Keratinocyte (primary cell): ENCODE measurements at regions not wholly inside any gene's neighbourhood (a gene's known extent, or its start where the extent isn't known, plus 50 kb on each side); places are given as distances from the start of the nearest gene placed in this dataset.

Source experiments
- DNase-seq: peaks from one replicate; pipeline ENCODE4 v3.0.0-alpha.2; 2011; ENCODE audit warnings: low read depth, missing footprints, low spot score
- FAIRE-seq: peaks from 2 replicates; lab custom pipeline; 2011; peaks lifted over from hg19 to GRCh38; lab: Jason Lieb, UNC
- H2AFZ ChIP-seq: 2 replicates; pipeline ENCODE4 v1.6.0; 2012; ENCODE audit warnings: low read length, control low read depth, inconsistent platforms; ENCODE audit not compliant: control insufficient read depth
- H3K27ac ChIP-seq: 2 replicates; pipeline ENCODE4 v1.5.1; 2011; ENCODE audit warnings: low read length; ENCODE audit not compliant: control insufficient read depth, insufficient read depth
- H3K27me3 ChIP-seq: 3 replicates; pipeline ENCODE4 v1.6.0; 2011; ENCODE audit warnings: low read length; ENCODE audit not compliant: control insufficient read depth, insufficient read depth; ENCODE audit errors: extremely low read depth
- H3K36me3 ChIP-seq, 2 experiments: 2 replicates in 1 of 2; 3 replicates in 1 of 2; pipeline ENCODE4 v1.5.1; 2011; ENCODE audit warnings: low read length in 2 of 2, mild to moderate bottlenecking in 1 of 2; ENCODE audit not compliant: control insufficient read depth in 2 of 2, insufficient read depth in 2 of 2; ENCODE audit errors: extremely low read depth in 1 of 2
- H3K4me1 ChIP-seq: 3 replicates; pipeline ENCODE4 v1.5.1; 2011; ENCODE audit warnings: low read length; ENCODE audit not compliant: control insufficient read depth, insufficient read depth; ENCODE audit errors: extremely low read depth
- H3K4me2 ChIP-seq: 3 replicates; pipeline ENCODE4 v1.6.0; 2011; ENCODE audit warnings: low read depth, low read length; ENCODE audit not compliant: control insufficient read depth, insufficient read depth; ENCODE audit errors: extremely low read depth
- H3K4me3 ChIP-seq, 3 experiments: fragments of 200-600 bp in 1 of 3; sonication (generic) in 1 of 3; 2 replicates in 2 of 3; 3 replicates in 1 of 3; pipeline ENCODE4 v1.5.1; 2011 to 2016; ENCODE audit warnings: low read length in 3 of 3, mild to moderate bottlenecking in 3 of 3, control low read depth in 2 of 3, inconsistent platforms in 1 of 3, low read depth in 1 of 3, mixed read lengths in 1 of 3, mixed run types in 1 of 3, moderate library complexity in 1 of 3; ENCODE audit not compliant: control insufficient read depth in 2 of 3, insufficient read depth in 2 of 3; ENCODE audit errors: extremely low read depth in 1 of 3
- H3K79me2 ChIP-seq: 2 replicates; pipeline ENCODE4 v1.6.0; 2012; ENCODE audit warnings: low read length; ENCODE audit not compliant: control insufficient read depth, insufficient read depth
- H3K9ac ChIP-seq: 3 replicates; pipeline ENCODE4 v1.6.0; 2011; ENCODE audit warnings: low read length; ENCODE audit not compliant: control insufficient read depth, insufficient read depth; ENCODE audit errors: extremely low read depth
- H3K9me1 ChIP-seq: 3 replicates; pipeline ENCODE4 v1.6.0; 2011; ENCODE audit warnings: low read length; ENCODE audit not compliant: control insufficient read depth, insufficient read depth; ENCODE audit errors: extremely low read depth
- H3K9me3 ChIP-seq: 2 replicates; pipeline ENCODE4 v1.5.1; 2012; ENCODE audit warnings: low read depth, low read length; ENCODE audit not compliant: control insufficient read depth
- H4K20me1 ChIP-seq: 3 replicates; pipeline ENCODE4 v1.6.0; 2011; ENCODE audit warnings: low read length; ENCODE audit not compliant: control insufficient read depth, insufficient read depth; ENCODE audit errors: extremely low read depth
- EZH2 ChIP-seq: IDR thresholded peaks from one replicate; pipeline ENCODE4 v1.6.1; 2012; ENCODE audit warnings: inconsistent platforms, mild to moderate bottlenecking, low read length, moderate library complexity
- dilution Hi-C: fragments of 300-500 bp; cut with MboI; formaldehyde crosslinking; loops from one replicate; pipeline ENCODE4 v1.7.0; 2020; ENCODE audit warnings: low sequenced_read_pairs; ENCODE audit not compliant: extremely low pct_ligation_motif_present
- TF ChIP-seq, protein P1 (sequence below), 3 experiments: IDR thresholded peaks in 1 of 3; conservative IDR thresholded peaks in 1 of 3; optimal IDR thresholded peaks in 1 of 3; 2 replicates in 2 of 3; 3 replicates in 1 of 3; pipeline versions ENCODE3 to v1.5.1; 2011; ENCODE audit warnings: low read length in 3 of 3, mild to moderate bottlenecking in 3 of 3, moderate library complexity in 2 of 3, control low read depth in 1 of 3, inconsistent platforms in 1 of 3; ENCODE audit not compliant: insufficient read depth in 2 of 3; ENCODE audit errors: extremely low read depth in 1 of 3

DNA sequence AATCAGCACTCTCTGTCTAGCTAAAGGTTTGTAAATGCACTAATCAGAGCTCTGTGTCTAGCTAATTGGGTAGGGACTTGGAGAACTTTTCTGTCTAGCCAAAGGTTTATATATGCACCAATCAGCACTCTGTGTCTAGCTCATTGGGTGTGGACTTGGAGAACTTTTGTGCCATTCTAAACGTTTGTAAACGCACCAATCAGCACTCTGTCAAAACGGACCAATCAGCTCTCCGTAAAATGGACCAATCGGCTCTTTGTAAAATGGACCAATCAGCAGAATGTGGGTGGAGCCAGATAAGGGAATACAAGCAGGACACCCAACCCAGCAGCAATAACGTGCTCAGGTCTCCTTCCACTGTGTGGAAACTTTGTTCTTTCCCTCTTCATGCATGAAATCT is 298.6 kb upstream of the PTPRD start:
- H3K4me2 ChIP-seq = no peak overlapping the region
- DNase-seq (no peak), FAIRE-seq (no peak)
- TF ChIP-seq EZH2 = no peak
- TF ChIP-seq, protein P1, sequence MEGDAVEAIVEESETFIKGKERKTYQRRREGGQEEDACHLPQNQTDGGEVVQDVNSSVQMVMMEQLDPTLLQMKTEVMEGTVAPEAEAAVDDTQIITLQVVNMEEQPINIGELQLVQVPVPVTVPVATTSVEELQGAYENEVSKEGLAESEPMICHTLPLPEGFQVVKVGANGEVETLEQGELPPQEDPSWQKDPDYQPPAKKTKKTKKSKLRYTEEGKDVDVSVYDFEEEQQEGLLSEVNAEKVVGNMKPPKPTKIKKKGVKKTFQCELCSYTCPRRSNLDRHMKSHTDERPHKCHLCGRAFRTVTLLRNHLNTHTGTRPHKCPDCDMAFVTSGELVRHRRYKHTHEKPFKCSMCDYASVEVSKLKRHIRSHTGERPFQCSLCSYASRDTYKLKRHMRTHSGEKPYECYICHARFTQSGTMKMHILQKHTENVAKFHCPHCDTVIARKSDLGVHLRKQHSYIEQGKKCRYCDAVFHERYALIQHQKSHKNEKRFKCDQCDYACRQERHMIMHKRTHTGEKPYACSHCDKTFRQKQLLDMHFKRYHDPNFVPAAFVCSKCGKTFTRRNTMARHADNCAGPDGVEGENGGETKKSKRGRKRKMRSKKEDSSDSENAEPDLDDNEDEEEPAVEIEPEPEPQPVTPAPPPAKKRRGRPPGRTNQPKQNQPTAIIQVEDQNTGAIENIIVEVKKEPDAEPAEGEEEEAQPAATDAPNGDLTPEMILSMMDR (optimal IDR thresholded peaks at IDR 0.05 in 1 of 3, IDR thresholded peaks at IDR 0.05 in 1 of 3, conservative IDR thresholded peaks at IDR 0.05 in 1 of 3; ENCODE audit: extremely low read depth in 1 of 3, insufficient read depth in 2 of 3, low read length in 3 of 3) = no peak
- H2AFZ ChIP-seq = no peak overlapping the region
- dilution Hi-C loops = no loop called here
- H3K9me3 ChIP-seq = peaks cover 3% of the 10 kb centered on the region
- no peak overlapping the region for H3K4me3 ChIP-seq
- no peaks in the 10 kb centered on the region for H3K9me1 ChIP-seq
- H3K4me1 ChIP-seq = no peaks in the 10 kb centered on the region
- no peak overlapping the region for H3K27ac ChIP-seq
- no peak overlapping the region for H3K9ac ChIP-seq
- H4K20me1 ChIP-seq = no peaks in the 10 kb centered on the region
- H3K79me2 ChIP-seq = no peaks in the 10 kb centered on the region
- H3K36me3 ChIP-seq = no peaks in the 10 kb centered on the region
- H3K27me3 ChIP-seq = no peaks in the 10 kb centered on the region

DNA sequence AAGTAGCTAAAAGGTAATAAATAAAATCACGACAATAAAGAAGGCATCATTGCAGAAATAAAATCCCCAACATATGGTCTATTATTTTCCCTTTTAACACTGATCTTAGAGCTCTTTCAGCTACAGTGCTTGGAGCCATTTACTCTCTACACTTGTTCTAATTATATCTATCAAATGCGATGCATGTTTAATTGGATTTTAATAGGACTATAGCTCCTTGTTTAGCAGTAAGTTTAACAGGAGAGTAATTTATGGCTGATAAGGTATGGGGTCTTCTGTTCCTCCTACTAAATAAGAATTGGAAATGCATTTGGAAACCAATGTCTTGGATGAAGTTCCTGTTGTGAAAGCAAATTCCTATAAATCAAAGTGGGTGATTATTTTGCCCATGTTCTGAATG is 304.2 kb upstream of the PTPRD start:
- no peak overlapping the region for H3K4me2 ChIP-seq
- dilution Hi-C loops = no loop called here
- no peak for DNase-seq
- no peak overlapping the region for H2AFZ ChIP-seq
- H3K9ac ChIP-seq = no peak overlapping the region
- H3K27ac ChIP-seq = no peak overlapping the region
- no peaks in the 10 kb centered on the region for H3K4me1 ChIP-seq
- no peaks in the 10 kb centered on the region for H3K9me3 ChIP-seq
- H3K36me3 ChIP-seq = no peaks in the 10 kb centered on the region
- no peak for TF ChIP-seq EZH2
- TF ChIP-seq, protein P1 (optimal IDR thresholded peaks at IDR 0.05 in 1 of 3, IDR thresholded peaks at IDR 0.05 in 1 of 3, conservative IDR thresholded peaks at IDR 0.05 in 1 of 3; ENCODE audit: extremely low read depth in 1 of 3, insufficient read depth in 2 of 3, low read length in 3 of 3) = no peak
- no peak for FAIRE-seq
- no peaks in the 10 kb centered on the region for H4K20me1 ChIP-seq
- no peaks in the 10 kb centered on the region for H3K27me3 ChIP-seq
- no peak overlapping the region for H3K4me3 ChIP-seq
- H3K79me2 ChIP-seq = no peaks in the 10 kb centered on the region
- no peaks in the 10 kb centered on the region for H3K9me1 ChIP-seq
